DMS79 (cell line): ENCODE measurements at regions not wholly inside any gene's neighbourhood (a gene's known extent, or its start where the extent isn't known, plus 50 kb on each side); places are given as distances from the start of the nearest gene placed in this dataset.
"Not testable (repeated sequence)": the region's sequence is repeated elsewhere in the genome, so short reads cannot be mapped to it uniquely, and the experiment has no call there.

Experiments
- DNase-seq: peaks from one replicate; lab custom pipeline; 2025; lab: John Stamatoyannopoulos, UW

GRCh38 chr4:3612934-3613333, 80.7 kb upstream of the LRPAP1 start:
- DNase-seq: no peak

- DNase-seq: no peak
Measured at GRCh38 chr4:3612281-3612680, 80.1 kb upstream of the LRPAP1 start.

- DNase-seq: no peak
Measured at GRCh38 chr4:3611778-3612177, 79.6 kb upstream of the LRPAP1 start.

GRCh38 chr4:3610851-3611250, 78.6 kb upstream of the LRPAP1 start:
- not testable (repeated sequence) for DNase-seq

- DNase-seq: not testable (repeated sequence)
Measured at GRCh38 chr4:3609905-3610304, 77.7 kb upstream of the LRPAP1 start.

- no peak for DNase-seq
Measured at GRCh38 chr4:3607690-3608552, 75.7 kb upstream of the LRPAP1 start.

- not testable (repeated sequence) for DNase-seq
Measured at GRCh38 chr4:3606850-3607249, 74.6 kb upstream of the LRPAP1 start.

- not testable (repeated sequence) for DNase-seq
Measured at GRCh38 chr4:3606271-3606670, 74.0 kb upstream of the LRPAP1 start.

GRCh38 chr4:3605491-3605890, 73.3 kb upstream of the LRPAP1 start:
- no peak for DNase-seq

- DNase-seq: not testable (repeated sequence)
Measured at GRCh38 chr4:3602886-3603645, 70.8 kb upstream of the LRPAP1 start.

- DNase-seq: no peak
Measured at GRCh38 chr4:3601992-3602391, 69.8 kb upstream of the LRPAP1 start.

- DNase-seq: not testable (repeated sequence)
Measured at GRCh38 chr4:3601108-3601690, 69.0 kb upstream of the LRPAP1 start.

- no peak for DNase-seq
Measured at GRCh38 chr4:3599951-3600350, 67.7 kb upstream of the LRPAP1 start.

- no peak for DNase-seq
Measured at GRCh38 chr4:3598695-3599227, 66.5 kb upstream of the LRPAP1 start.

- DNase-seq: not testable (repeated sequence)
Measured at GRCh38 chr4:3597896-3598505, 65.8 kb upstream of the LRPAP1 start.

- not testable (repeated sequence) for DNase-seq
Measured at GRCh38 chr4:3596957-3597733, 64.9 kb upstream of the LRPAP1 start.

GRCh38 chr4:3595627-3596291, 63.5 kb upstream of the LRPAP1 start:
- not testable (repeated sequence) for DNase-seq

GRCh38 chr4:3594751-3595150, 62.5 kb upstream of the LRPAP1 start:
- DNase-seq: not testable (repeated sequence)

- not testable (repeated sequence) for DNase-seq
Measured at GRCh38 chr4:3589946-3590924, 58.0 kb upstream of the LRPAP1 start.
